22Rv1 (cell line): ENCODE measurements at regions not wholly inside any gene's neighbourhood (a gene's known extent, or its start where the extent isn't known, plus 50 kb on each side); places are given as distances from the start of the nearest gene placed in this dataset.

Source experiments
- H3K27ac ChIP-seq: fragments of 450-650 bp; 2 replicates; pipeline ENCODE4 v1.5.1; 2017
- ZFX ChIP-seq: fragments of 450-650 bp; IDR thresholded peaks from 2 replicates; pipeline ENCODE4 v1.6.1; 2017; ENCODE audit warnings: antibody characterized with exemption, borderline replicate concordance
- TF ChIP-seq, protein P1 (sequence below): fragments of 450-650 bp; IDR thresholded peaks from 2 replicates; pipeline ENCODE4 v1.5.1; 2017; ENCODE audit warnings: mild to moderate bottlenecking

DNA sequence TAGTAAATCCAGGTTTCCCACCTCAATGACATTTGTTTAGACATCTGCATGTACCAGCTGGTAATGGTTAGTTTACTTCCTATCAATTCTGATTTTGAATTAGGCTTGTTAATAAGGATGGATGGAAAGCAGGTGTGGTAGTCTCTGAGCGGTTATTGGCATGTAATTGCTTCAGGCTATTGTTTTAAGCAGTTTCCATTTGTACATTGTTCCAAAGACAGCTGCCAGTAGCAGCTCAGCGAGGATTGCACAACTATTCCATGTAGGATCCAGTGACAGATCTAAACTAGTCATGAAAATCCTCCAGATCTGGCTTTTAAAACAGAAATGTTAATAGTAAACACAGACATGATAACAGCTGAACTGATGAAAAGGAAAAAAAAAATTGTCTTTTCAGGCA, 436.0 kb upstream of the ADARB2 start:
- H3K27ac ChIP-seq: no peak overlapping the region
- TF ChIP-seq, protein P1, sequence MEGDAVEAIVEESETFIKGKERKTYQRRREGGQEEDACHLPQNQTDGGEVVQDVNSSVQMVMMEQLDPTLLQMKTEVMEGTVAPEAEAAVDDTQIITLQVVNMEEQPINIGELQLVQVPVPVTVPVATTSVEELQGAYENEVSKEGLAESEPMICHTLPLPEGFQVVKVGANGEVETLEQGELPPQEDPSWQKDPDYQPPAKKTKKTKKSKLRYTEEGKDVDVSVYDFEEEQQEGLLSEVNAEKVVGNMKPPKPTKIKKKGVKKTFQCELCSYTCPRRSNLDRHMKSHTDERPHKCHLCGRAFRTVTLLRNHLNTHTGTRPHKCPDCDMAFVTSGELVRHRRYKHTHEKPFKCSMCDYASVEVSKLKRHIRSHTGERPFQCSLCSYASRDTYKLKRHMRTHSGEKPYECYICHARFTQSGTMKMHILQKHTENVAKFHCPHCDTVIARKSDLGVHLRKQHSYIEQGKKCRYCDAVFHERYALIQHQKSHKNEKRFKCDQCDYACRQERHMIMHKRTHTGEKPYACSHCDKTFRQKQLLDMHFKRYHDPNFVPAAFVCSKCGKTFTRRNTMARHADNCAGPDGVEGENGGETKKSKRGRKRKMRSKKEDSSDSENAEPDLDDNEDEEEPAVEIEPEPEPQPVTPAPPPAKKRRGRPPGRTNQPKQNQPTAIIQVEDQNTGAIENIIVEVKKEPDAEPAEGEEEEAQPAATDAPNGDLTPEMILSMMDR: no peak
- no peak for TF ChIP-seq ZFX

DNA sequence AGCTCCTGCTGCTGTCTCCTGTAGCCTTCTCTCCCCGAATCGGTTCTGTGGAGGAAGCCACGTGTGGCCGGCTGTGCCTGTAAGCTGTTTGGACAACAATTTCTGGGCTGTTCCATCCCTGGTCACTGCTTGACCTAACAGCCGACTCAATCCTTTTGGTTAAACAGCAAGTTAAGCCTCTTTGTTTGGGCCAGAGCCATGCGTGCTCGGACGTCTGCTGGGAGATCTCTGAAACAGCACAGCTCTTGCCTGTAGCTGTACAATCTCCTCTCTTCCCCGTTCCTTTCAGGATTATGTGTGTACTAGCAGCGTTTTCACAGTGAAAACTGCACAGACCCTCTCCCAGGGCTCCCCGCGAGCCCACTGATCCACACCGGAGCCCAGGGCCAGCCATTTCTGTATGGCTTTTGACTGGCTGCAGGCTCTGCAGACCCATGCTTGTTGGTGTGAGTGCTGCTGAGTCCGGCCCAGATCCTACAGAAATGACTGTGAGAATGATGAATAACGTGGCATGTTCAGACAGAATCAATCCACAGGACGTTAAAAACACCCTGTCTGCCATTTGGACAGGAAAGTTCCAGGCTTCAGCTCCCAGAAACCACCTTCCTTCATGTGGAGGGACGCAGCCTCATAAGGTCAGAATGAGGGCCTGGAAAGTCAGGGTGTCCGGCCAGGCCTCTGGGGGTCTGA, 428.6 kb upstream of the ADARB2 start:
- H3K27ac ChIP-seq: no peak overlapping the region
- TF ChIP-seq, protein P1: no peak
- no peak for TF ChIP-seq ZFX

DNA sequence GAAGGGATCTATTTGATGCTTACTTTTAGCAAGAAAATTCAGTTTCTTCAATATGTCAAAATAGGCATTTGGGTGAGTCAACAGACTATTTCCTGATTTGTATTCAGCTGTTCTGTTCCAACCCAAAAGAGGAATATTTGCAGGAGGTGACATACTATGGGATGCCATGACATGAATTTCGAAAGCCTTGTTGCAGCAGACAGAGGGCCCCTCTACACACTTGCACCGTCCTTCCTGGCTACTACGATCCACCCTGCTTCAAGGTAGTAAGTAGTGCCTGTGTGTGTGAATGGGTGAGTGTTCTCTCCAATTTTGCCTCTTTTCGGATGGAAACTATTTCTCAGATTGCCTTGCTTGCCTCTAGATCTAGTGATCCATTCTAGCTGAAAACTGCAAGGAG, 413.0 kb upstream of the ADARB2 start:
- TF ChIP-seq, protein P1: no peak
- TF ChIP-seq ZFX: no peak
- H3K27ac ChIP-seq: no peak overlapping the region

DNA sequence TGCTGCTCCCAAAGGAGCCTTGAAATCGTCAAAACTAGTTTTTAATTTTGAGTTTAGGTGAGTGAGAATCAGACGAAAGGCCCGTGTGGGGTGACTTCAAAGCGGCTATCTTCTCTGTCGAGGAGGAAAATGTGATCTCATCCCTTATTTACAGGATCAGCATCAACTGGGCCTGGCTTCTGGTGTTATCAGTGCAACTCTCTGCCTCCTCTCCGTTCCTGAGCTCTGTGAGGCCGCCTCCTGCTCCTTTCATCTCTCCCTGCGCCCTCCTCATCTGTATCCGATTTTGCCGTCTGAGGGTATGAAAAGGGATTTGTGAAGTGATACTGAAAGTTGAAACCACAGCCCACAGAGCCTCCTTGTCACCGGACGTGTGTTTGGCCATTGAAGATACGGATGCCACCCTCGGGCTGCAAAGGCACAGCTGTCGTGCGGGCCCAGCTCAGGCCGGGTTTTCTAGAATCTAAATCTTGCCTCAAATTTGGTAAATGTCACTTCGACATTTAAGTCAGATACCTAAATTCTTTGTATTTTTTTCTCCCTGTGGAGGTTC, 408.7 kb upstream of the ADARB2 start:
- TF ChIP-seq ZFX: no peak
- TF ChIP-seq, protein P1: no peak
- H3K27ac ChIP-seq: no peak overlapping the region

DNA sequence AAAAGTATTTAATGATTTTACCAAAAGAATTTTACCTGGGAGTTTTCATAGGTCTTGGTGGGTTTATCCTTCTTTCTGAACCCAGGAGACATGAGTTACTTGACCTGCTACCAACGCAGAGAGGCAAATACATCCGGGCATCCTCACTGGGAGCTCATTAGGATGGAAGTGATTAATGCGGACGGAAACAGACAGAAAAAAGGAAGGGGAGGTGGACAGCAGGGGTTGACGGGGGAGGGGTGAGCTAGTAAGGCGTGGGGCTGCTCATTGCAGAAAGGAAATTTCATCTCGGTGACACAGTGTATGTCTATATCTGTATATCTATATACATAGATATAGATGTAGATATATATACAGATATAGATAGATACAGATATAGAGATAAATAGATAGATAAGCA, 408.2 kb upstream of the ADARB2 start:
- TF ChIP-seq, protein P1: no peak
- no peak for TF ChIP-seq ZFX
- H3K27ac ChIP-seq: no peak overlapping the region

DNA sequence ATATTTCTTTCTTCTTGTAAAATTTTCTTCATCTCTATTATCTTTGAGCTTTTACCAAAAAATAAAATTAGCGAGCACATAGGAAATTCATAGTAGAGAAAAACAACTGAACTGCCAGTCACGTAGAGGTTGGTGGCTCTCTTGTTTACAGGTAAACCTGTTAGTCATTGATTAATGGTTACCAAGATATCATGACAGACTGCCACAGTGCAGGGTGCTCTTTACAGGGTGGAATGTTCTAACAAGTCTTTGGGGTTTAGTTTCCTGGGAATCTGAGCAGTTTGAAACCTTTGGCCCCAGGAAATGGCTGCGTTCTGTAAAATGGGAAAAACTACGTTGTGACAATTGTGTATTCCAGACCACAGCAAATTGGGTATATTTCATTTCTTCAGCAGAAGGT, 407.3 kb upstream of the ADARB2 start:
- H3K27ac ChIP-seq: no peak overlapping the region
- no peak for TF ChIP-seq ZFX
- TF ChIP-seq, protein P1: no peak

DNA sequence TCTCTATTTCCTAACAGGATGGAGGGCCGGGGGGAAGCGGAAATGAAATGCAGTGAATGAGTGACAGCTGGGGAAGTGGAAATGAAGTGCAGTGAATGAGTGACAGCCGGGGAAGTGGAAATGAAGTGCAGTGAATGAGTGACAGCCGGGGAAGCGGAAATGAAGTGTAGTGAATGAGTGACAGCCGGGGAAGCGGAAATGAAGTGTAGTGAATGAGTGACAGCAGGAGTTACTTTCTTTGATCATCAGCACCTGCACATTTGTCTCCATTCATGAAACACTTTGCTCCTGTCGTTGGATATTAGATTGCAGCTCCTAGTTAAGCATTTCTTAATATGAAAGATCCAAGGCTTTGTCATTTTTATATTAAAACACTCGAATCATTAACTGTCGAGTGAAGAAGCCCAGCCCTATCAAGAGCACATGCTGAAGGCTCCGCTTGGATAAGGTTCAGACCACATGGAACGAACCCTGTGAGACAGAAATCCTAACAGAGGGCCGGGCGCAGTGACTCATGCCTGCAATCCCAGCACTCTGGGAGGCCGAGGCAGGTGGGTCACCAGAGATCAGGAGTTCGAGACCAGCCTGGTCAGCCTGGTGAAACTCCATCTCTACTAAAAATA, 406.0 kb upstream of the ADARB2 start:
- TF ChIP-seq, protein P1: no peak
- no peak for TF ChIP-seq ZFX
- H3K27ac ChIP-seq: no peak overlapping the region
